ENCODE measurements at regions not wholly inside any gene's neighbourhood (a gene's known extent, or its start where the extent isn't known, plus 50 kb on each side); places are given as distances from the start of the nearest gene placed in this dataset.

DNA sequence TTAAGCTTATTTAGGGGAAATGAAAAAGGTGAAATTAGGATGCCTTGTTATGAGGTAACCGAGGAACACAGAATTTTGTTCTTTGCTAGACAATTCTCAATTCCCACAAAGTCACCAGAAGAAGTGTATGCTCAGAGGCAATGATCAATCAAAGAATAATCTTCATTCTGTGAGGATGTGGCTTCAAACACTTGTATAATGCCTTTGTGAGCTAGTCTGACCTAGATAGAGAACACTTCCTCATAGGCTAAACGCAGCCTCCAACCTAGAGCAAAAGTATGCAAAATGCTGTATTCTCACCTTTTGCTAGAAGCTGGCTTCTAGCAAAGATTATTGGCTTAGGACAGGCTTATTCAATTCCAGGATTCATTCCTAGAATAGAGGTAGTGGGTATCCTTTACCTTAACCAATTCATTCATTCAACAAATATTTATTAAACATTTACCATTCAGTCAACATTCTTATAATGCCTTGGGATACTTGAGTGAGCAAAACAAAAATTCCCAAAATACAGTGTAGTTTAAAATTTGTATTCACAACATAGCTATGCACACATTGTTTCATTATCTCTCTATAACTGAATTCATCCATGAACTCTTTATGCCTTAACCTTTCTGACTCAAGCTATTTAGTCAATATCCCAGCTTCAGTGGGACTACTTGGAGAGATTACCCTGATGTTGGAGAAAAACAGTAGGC, 530.2 kb downstream of the PTPRC start:
- no peak for DNase-seq

DNA sequence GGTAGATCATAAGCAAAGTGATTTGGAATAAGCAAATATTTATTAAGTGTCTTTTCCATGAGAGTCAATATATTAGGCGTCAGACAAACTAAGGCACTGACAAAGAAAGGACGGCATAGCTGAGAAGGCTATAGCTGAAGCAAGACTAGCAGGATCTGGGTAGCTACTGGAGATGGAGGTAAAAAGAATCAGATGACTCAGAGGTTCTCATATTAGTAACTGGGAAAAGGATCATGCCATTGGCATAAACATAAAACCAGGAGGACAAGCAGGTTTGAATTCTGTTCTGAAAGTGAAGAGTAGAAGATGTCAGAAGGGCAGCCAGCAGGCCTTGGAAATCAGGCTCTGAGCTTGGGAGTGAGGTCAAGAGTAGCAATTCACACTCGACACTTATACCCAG, 531.9 kb downstream of the PTPRC start:
- no peak for DNase-seq

DNA sequence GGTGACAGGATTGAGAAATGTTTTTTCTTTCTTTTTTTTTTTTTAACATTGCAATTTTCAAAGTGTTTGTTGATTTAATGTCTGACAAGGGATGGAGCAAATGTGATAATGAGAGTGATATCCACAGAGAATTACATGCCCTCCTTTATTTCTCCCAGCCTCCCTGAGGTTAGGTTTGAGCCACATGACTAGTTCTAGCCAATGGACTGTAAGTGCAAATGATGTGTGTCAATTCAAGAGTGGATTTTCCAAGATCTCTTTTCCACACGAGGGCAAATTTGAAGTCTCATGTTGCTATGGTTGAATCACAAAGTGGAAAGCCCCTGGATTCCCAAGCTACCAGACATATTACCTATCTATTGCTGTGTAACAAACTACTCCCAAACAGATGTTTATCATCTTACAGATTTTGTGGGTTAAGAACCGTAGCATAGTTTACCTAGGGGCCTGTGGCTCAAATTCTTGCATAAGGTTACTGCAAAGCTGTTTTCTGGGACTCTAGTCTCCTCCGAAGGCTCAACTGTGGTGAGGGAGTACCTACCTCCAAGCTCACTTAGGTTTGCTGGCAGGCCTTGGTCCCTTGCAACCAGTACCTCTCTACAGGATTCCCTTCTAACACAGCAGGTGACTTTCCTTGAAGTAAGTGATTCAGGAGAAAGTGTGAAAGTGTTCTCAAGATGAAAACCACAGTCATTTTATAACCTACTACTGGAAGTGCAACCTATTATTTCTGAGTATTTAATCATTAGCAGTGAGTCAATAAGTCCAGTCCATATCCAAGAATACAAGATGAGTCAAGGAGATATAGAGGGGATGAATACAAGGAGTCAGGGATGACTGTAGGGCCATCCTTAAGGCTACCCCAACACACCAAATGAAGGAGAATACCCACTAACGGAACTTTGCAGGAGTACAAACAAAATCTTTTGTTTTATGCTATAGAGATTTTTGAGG, 533.6 kb downstream of the PTPRC start:
- peak; percentile 17 for DNase-seq

DNA sequence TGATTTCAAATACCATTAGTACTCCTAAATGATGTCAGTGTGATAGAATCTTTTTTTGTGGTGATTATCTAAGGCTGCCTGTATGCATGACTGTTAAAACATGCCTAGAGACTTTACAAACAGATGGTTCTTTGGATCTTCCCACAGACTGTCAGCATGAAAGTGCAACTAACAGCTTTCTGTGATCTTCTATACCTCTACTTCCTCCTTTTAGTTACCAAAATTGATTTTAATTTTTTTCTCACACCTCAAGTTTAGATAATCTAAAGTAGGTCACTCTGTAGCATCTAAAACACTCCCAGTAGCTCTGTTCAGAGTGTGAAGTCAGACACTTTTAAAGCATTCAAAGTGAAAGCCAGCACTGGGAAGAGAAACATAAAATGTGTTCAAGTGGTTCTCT, 534.5 kb downstream of the PTPRC start:
- DNase-seq: peak; percentile 62

DNA sequence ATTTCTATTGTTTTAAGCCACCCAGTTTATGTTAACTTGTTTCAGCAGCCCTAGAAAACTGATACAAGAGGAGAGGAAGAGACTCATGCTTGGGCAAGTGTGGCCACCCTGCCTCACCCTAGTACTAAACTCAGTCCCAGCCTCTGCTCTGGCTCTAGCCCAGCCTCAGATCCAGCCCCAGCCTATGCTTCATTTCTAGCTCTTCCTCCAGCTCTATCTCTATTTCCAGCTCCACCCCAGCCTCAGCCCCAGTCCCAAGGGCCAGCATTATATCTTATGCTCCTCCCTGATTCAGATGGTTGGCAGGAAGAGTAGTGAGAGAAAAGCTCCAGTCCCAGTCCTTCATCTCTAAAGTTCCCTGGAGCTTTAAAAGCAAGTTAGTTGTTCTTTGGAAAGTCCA, 535.5 kb downstream of the PTPRC start:
- DNase-seq: no peak

DNA sequence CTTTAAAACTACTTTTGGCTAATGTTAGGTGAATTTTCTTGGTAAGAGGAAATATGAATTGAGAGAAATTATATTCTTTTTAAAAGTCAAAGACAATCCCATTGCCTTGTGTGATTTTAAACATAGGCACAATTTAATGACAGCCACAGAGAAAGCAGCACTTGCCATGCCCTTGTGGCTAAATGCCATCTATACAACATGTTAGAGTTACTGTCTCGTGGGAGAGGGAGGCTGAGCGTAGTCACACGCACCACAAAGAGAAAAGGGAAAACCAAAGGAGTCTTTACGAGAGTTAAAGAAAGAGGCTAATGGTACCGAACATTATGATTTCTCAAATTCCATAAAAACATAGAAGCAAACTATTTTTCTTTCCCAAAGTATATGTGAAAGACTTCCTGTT, 537.9 kb downstream of the PTPRC start:
- no peak for DNase-seq

DNA sequence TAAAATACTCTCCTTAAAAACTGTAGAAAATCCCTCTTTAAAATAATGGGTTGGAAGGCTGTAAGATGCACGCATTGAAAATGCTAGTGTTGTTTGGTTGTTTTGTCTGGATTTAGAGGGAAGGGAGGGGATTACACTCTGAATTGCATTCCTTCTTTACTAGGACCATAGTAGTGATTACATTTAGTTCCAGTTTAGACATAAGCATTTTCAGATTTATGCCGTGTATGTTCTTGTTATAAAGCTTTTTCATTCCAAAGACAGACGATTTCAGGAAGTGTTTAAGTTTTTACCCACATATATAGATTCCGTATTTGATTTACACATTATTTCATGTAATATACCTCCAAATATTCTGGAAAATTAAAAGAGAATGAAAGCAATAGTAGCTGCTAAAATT, 538.4 kb downstream of the PTPRC start:
- no peak for DNase-seq

DNA sequence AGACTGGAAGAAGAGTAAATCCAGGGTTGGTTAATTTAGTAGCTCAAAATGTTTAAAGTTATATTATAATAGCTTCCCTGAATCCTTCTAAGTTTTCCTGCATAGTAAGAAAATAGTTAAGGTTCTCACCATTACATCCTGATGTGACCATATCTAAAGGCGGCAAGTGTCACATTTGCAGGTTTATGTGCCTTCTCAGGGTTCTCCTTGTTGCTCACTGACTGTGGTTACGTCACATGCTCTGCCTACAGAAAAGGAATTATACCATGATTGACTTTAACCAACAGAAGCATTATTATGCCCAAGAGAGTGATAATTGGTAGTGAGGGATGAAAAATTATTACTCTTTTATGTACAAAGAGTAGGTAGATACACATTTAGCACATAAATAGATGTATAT, 539.8 kb downstream of the PTPRC start:
- no peak for DNase-seq

DNA sequence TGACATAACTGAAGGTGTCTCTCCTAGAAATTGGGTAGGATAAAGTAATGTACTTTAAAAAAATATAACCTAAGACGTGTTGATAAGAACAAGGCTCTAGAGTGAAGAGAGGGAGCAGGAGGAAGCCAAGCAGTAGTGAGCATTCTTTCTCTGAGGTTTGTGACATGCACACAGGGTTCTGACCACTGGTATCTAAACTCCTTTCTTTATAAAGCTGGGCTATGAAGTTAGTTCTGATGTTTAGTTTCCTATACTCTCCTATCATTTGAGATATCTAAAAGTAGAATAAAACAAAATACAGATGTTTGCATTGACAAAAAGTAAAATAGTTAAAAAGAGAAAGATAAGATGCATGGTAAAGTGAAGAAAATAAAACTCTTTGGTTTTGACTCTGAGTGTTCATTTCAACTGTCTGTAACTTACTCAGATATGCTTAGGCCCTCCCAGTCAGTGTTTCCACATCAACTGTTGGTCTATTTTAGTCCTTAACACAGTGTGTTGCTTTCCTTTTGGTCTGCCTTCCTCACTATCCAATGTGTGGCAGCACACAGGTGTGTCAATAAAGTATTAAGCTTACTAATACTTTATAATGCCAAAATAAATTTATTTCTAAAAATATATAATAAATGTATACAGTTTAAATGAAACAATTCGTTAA, 543.5 kb downstream of the PTPRC start:
- DNase-seq: no peak

DNA sequence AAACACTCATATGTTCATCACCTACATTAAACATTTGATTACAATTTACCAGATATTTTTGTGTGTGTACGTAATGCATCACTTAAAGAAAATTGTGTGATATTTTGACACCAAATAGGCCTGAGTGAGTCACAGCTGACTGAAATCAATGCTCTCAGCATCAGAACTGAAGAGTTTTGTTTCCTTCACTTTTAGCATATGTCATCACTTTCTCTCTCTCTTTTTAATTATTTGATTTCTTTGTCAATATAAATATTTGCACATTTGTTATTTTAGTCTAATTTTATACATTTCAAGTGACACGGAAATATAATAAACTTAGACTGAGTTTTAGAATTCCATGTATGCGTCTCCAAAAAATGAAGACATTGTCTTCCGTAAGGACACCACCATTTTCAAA, 545.3 kb downstream of the PTPRC start:
- DNase-seq: no peak

DNA sequence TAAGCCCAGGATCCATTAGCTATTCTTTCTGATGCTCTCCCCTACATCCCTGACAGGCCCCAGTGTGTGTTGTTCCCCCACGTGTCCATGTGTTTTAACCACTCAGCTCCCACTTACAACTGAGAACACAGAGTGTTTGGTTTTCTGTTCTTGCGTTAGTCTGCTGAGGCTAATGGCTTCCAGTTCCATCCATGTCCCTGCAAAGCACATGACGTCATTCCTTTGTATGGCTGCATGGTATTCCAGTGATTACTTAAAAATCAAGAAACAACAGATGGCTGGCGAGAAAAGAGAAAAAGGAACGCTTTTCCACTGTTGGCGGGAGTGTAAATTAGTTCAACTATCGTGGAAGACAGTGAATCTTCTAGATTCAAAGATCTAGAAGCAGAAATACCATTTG, 556.0 kb downstream of the PTPRC start:
- no peak for DNase-seq

DNA sequence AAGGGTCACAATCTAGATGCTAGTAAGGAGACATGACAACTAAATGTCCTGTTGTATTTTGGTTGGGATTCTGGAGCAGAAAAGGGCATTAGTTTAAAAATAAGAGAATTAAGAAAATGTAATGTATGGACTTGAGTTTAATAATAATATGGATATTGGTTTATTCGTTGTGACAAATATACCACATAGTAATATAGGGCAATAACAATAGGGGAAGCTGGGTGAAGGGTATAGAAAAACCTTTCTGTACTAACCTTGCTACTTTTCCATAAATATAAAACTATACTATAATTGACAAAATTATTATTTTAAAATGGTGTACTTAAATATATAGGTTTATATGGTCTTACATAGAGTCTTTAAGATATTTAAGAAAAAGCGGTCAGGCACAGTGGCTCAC, 558.9 kb downstream of the PTPRC start:
- DNase-seq: no peak

DNA sequence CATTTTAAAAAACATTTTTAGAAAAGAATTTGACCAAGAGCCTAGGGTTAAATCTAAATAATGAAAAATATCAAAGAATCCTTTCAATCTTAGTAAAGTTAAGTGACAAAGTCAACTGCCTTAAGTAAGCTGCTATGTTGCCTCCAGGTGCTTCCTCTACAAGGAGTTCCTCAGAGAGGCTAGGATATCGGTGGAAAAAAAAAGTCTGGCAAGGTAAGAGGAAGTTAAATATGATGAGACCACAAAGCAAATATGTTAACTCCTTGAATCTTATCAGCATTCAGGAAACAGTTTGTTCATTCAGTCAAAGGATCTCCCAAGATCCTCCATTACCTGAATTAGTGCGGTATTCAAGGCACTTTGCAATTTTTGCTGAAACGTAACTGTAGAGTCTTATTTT, 563.5 kb downstream of the PTPRC start:
- no peak for DNase-seq

DNA sequence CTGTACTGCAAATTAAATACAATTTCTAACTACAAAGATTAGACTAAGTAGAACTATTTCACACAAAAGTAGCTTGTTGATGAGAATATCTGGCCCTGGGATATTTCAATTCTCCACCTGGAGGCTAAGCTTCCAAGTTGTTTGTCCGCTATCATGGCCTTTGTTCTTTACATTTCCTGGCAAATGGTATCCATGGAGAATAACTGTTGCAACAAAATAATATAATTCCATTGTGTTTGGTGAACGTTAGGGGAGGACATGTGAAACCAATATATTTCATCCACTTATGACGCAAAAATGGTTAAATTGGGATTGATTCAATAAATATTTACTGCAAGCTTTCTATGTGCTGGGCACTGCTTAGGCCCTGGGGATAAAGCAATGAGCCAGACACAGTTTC, 565.4 kb downstream of the PTPRC start:
- DNase-seq: no peak

DNA sequence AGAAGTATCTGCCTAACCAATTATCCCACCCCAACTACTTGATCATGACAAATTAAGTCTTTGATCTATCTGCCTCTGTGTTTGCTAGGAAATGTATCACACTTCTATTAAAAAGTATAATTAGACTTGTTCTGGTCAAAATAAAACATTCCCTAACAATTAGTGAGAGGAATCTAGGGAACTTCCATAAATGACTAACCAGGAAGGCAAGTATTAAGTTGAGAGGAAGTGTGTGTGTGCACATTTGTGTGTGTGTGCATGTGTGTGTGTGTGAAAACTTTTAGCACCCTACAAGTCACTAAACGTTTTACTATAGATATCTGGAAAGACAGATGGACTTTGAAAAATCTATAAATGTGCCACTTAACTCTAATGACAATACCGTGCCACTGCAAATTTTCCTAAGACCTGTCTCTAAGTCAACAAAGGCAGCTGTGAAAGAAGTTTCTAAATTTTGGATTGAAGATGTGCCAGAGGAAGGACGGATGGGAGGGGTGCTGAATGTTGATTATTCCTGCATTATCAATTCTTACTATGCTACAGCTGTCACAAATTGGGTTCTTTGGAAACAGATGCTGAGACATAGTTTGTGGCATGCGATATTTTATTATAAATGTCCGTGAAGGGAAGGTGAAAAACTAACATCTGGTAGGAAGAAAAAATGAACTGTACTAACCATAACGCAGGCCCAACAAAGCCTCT, 567.1 kb downstream of the PTPRC start:
- DNase-seq: no peak

DNA sequence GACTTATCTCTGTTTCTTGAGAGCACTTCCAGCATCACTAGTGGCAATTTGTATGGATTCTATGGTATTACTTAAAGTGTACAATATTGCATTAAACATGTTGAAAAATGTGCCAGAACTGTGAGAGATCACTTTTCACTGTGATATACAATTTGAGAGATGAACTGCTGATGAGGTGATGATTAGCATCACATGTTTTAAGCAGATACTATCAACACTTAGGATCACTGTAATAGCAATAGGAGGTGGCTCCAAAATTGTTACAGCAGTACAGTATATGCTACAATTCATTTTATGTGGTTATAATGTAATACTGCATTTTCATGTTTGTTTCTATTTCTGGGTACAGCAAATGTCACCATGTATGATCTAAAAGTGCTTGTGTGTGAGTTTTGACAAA, 570.0 kb downstream of the PTPRC start:
- no peak for DNase-seq

DNA sequence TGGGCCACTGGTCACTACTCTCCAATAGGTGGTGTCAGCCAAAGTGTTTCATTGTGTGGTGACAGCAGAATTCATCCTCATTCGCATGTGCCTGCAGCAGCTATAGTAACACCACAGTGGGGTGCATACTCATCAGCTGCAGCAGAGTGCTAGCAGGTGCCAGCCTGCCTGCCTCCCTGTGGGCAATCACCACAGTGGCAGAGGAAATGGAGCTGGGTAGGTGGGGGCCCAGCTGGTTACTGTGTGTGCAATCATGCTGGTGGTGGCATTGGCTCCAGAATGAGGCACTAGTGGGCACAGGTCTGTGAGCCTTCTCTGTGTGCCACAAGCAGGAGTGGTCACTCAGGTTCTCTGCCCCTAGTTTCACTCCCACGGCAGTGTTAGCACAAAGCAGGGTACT, 579.2 kb downstream of the PTPRC start:
- no peak for DNase-seq

DNA sequence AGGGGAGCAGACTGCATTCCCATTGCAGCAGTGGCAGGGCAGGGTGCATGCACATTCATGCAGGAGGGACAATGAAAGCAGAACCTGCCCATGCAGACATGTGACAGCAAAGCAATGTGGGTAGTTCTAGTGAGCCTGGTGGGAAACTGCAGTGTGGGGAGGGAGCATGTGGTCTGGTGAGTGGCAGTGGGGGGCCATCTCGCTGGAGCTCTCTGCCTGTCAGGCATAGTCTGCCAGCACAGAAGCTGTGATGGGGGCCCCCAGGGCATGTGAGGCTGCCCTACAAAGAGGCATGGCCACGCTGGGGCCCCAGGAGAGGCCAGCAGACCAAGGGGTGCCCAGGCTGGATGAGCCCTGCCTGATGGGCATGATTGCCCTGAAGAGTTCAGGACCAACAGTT, 579.7 kb downstream of the PTPRC start:
- no peak for DNase-seq

DNA sequence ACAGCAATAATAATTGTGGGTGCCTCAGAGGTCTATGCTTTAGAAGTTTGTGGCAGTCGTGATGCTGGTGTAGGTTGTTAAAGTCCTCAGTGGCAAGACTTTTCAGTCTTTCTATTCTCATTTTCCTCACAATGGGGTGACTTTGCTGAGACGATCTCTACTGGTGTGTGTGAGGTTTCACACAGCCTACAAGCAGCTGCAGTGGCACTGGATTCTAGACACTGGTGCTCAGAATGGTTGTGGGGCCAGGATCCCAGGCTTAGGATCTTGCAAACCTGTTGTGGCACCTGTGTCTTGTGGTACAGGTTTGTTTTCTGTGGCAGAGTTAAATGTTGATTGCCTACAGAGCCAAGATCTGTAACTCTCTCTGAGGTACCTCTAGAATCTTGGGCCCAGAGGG, 581.2 kb downstream of the PTPRC start:
- no peak for DNase-seq

DNA sequence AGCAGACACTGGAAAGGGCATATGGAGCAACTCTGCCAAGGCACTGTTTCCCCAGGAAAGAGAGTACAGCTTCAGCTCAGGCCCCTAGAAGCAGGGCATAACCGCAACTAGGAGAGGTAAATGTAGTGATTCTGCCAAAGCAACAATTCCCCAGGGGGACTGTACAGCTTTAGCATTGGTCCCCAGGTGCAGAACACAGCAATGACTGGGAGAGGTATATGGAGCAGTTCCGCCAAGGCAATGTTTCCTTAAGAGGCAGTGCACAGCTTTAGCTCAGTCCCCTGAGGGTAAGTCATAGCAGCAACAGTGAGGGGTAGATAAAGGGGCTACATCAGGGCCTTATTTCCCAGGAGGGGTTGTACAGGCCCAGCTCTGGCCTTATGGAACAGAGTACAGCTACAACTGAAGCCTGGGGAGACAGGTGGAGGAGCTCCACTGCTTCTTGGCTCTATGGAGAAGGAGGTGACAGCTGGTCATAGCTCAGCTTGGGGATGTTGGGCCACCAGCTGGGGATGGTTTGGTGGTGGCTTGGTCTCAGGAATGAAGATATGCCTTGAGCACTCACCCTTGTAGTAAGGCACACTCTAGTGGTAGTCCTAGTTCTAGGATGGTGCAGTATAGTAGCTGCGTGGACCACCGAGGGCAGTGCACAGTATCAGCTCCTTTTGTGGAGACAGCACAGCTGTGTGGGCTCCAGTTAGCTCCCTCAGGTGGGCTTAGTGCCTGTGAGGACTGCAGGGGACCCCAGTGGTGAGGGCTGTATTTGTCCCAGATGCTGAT, 582.7 kb downstream of the PTPRC start:
- DNase-seq: no peak

DNA sequence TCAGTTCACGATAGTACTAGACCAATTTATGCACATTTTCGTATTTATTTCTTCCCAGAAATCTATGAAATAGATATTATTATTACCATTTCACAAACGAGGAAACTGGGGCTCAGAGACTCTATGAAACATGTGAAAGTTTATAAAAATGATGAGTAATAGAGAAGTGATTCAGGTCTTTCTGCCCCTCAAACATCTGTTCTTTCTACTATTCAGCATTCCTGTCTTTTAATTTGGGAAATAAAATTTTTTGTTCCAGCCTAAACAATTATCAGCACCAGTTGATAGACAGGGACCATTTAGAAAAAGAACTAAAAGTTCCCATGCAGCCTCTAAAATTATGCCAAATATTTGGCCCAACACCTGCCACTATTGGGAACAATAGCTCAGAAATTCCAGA, 585.1 kb downstream of the PTPRC start:
- peak; percentile 12 for DNase-seq

DNA sequence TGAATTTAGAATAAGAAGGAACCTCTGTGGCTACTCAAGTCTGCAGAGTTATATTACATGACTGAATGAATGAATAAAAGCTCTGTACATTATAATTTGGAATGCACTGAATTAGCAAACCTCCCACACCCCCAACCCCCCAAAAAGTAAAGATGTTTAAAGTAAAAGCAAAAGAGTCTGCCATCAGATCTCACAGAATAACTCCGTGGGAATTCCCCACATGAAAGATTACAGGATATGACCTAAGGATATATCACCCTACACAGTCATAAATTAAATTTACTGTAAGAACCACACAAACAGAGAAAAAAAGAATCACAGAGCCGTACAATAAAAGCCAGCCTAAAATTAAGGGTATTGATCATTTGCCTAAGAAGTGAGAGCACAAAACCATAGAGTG, 587.3 kb downstream of the PTPRC start:
- peak; percentile 78 for DNase-seq
